Neural progenitor cell (in vitro differentiated cells): ENCODE measurements at regions not wholly inside any gene's neighbourhood (a gene's known extent, or its start where the extent isn't known, plus 50 kb on each side); places are given as distances from the start of the nearest gene placed in this dataset.
A peak's percentile ranks its signal among the peaks of the same experiment; 100 is the strongest.

Experiments used
- EZH2 ChIP-seq: fragments of 200-600 bp; sonication (generic); IDR thresholded peaks from 2 replicates; pipeline ENCODE4 v1.6.1; 2017; ENCODE audit warnings: antibody characterized with exemption, mild to moderate bottlenecking, moderate library complexity
- EZH2phosphoT487 ChIP-seq: fragments of 200-600 bp; sonication (generic); IDR thresholded peaks from 2 replicates; pipeline ENCODE4 v1.6.1; 2017; ENCODE audit warnings: antibody characterized with exemption
- TF ChIP-seq, protein P1 (sequence below): fragments of 200-600 bp; sonication (generic); IDR thresholded peaks from 2 replicates; pipeline ENCODE4 v1.5.1; 2017; ENCODE audit warnings: antibody characterized with exemption, mild to moderate bottlenecking

DNA sequence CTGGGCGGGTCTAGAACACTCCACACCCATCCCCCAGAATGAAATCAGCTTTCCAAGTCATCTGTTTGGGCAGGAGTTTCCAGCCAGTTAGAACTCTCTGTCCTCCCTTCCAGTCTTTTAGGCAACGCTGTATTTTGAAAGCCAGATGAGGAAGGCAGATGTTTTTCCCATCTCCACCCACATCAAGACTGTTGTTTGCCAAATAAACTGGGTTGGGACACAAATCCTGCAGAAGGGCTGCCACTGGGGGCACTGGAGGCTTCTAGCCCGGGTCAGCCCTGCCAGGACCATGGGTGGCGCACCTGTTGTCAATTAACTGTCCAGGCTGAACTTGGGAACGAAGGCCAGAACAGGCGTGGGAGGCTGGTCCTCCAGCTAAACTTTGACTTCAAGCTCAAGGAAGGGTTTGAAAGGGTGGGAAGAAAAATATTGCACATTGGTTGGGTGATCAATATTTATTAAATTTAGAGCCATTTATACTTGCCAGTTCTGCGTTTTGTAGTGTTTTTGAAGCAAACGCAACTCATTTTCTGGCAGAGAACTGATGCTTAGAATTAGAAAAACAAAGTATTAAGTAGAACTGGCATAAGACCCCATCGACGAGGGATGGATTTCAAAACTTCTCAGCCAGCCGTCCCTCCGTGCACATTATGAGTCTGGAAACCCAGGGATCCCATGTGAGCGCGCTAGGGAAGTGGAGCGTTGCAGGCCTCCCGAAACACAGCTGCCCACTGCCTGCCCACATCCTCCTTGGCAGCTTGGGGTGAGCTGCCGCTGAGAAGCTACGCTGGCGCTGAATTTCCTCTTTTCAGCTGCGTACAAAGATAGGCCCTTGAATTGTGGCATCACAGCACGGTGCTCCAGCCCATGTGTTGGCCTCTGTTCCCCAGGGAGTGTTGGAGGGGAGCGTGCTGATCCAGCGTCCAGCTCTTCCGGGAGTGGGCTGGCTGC is 297.4 kb downstream of the QKI start:
- TF ChIP-seq EZH2 = no peak
- TF ChIP-seq, protein P1, sequence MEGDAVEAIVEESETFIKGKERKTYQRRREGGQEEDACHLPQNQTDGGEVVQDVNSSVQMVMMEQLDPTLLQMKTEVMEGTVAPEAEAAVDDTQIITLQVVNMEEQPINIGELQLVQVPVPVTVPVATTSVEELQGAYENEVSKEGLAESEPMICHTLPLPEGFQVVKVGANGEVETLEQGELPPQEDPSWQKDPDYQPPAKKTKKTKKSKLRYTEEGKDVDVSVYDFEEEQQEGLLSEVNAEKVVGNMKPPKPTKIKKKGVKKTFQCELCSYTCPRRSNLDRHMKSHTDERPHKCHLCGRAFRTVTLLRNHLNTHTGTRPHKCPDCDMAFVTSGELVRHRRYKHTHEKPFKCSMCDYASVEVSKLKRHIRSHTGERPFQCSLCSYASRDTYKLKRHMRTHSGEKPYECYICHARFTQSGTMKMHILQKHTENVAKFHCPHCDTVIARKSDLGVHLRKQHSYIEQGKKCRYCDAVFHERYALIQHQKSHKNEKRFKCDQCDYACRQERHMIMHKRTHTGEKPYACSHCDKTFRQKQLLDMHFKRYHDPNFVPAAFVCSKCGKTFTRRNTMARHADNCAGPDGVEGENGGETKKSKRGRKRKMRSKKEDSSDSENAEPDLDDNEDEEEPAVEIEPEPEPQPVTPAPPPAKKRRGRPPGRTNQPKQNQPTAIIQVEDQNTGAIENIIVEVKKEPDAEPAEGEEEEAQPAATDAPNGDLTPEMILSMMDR = peak; percentile 21
- no peak for TF ChIP-seq EZH2phosphoT487
